Uterus (tissue), 3 donors: ENCODE measurements at regions not wholly inside any gene's neighbourhood (a gene's known extent, or its start where the extent isn't known, plus 50 kb on each side); places are given as distances from the start of the nearest gene placed in this dataset.

ENCODE experiments used
- DNase-seq, 2 donors: peaks; one replicate each; pipeline ENCODE4 v3.0.0-alpha.2; 2019 to 2020
- H3K27ac ChIP-seq, 2 donors: fragments of 200-600 bp; sonication (generic); 1 replicate in 1 of 2; 2 replicates in 1 of 2; pipeline ENCODE4 v1.5.1; 2016 to 2018
- H3K27me3 ChIP-seq, 2 donors: fragments of 200-600 bp; sonication (generic); one replicate each; pipeline ENCODE4 v1.5.1; 2018 to 2019; ENCODE audit warnings: control low read depth in 1 of 2
- H3K36me3 ChIP-seq, 2 donors: fragments of 200-600 bp; sonication (generic); one replicate each; pipeline ENCODE4 v1.5.1; 2019; ENCODE audit warnings: control low read depth in 1 of 2
- H3K4me1 ChIP-seq, 2 donors: fragments of 200-600 bp; sonication (generic); one replicate each; pipeline ENCODE4 v1.5.1; 2018 to 2019; ENCODE audit warnings: control low read depth in 1 of 2
- H3K4me3 ChIP-seq, 2 donors: fragments of 200-600 bp; sonication (generic); 1 replicate in 1 of 2; 2 replicates in 1 of 2; pipeline ENCODE4 v1.5.1; 2018 to 2019; ENCODE audit warnings: mild to moderate bottlenecking in 1 of 2
- H3K9me3 ChIP-seq, 2 donors: fragments of 200-600 bp; sonication (generic); one replicate each; pipeline ENCODE4 v1.5.1; 2019; ENCODE audit warnings: control low read depth in 1 of 2
- CTCF ChIP-seq, 4 experiments: fragments of 200-600 bp in 2 of 4; fragments of 450-650 bp in 2 of 4; sonication (generic) in 2 of 4; IDR thresholded peaks; one replicate each; pipeline ENCODE4 v1.5.1; 2016 to 2019; ENCODE audit warnings: antibody characterized with exemption in 4 of 4, mild to moderate bottlenecking in 2 of 4, moderate library complexity in 1 of 4
- POLR2A ChIP-seq, 2 donors: fragments of 450-650 bp; IDR thresholded peaks; one replicate each; pipeline ENCODE4 v1.6.1; 2016; ENCODE audit warnings: antibody characterized with exemption in 2 of 2, mild to moderate bottlenecking in 1 of 2, moderate library complexity in 1 of 2
- intact Hi-C: fragments of 100-400 bp; cut with DNase I; formaldehyde crosslinking; loops from one replicate; pipeline ENCODE4 v1.15.1; 2023; ENCODE audit warnings: low total_unique reads
- donor health status: DM: yes; HTN: yes; CAD: no.

GRCh38 chr18:78889250-78889649, 90.4 kb upstream of the SALL3 start:
- H3K27ac ChIP-seq: no peak overlapping the region
- DNase-seq: no peak
- no peaks in the 10 kb centered on the region for H3K4me1 ChIP-seq
- peaks cover 0 to 5% of the 10 kb centered on the region in 2 donors for H3K9me3 ChIP-seq
- intact Hi-C loops: no loop called here
- no peaks in the 10 kb centered on the region for H3K36me3 ChIP-seq
- TF ChIP-seq POLR2A (IDR thresholded peaks at IDR 0.05) (no peak), CTCF (IDR thresholded peaks at IDR 0.05) (no peak)
- no peak overlapping the region for H3K4me3 ChIP-seq
- H3K27me3 ChIP-seq: no peaks in the 10 kb centered on the region

GRCh38 chr18:78890388-78890787, 89.2 kb upstream of the SALL3 start:
- H3K9me3 ChIP-seq: peaks cover 0 to 5% of the 10 kb centered on the region in 2 donors
- TF ChIP-seq CTCF (IDR thresholded peaks at IDR 0.05) (no peak), POLR2A (IDR thresholded peaks at IDR 0.05) (no peak)
- H3K4me1 ChIP-seq: no peaks in the 10 kb centered on the region
- DNase-seq: no peak
- no peak overlapping the region for H3K27ac ChIP-seq
- H3K27me3 ChIP-seq: no peaks in the 10 kb centered on the region
- no peaks in the 10 kb centered on the region for H3K36me3 ChIP-seq
- H3K4me3 ChIP-seq: no peak overlapping the region
- intact Hi-C loops: no loop called here

- TF ChIP-seq POLR2A (IDR thresholded peaks at IDR 0.05): no peak
- TF ChIP-seq CTCF (IDR thresholded peaks at IDR 0.05): no peak
- Histone ChIP-seq H3K9me3 (peaks cover 0 to 5% of the 10 kb centered on the region in 2 donors), H3K27ac (no peak overlapping the region), H3K36me3 (no peaks in the 10 kb centered on the region), H3K4me3 (no peak overlapping the region), H3K4me1 (no peaks in the 10 kb centered on the region), H3K27me3 (no peaks in the 10 kb centered on the region)
- no peak for DNase-seq
- intact Hi-C loops: no loop called here
These were observed 88.3 kb upstream of the SALL3 start for GRCh38 chr18:78891185-78891762.

- peaks cover 0 to 5% of the 10 kb centered on the region in 2 donors for H3K9me3 ChIP-seq
- H3K27ac ChIP-seq: no peak overlapping the region
- H3K4me1 ChIP-seq: no peaks in the 10 kb centered on the region
- H3K4me3 ChIP-seq: no peak overlapping the region
- H3K36me3 ChIP-seq: no peaks in the 10 kb centered on the region
- TF ChIP-seq CTCF (IDR thresholded peaks at IDR 0.05) (no peak), POLR2A (IDR thresholded peaks at IDR 0.05) (no peak)
- no peak for DNase-seq
- no peaks in the 10 kb centered on the region for H3K27me3 ChIP-seq
- intact Hi-C loops: no loop called here
These were observed 87.4 kb upstream of the SALL3 start for GRCh38 chr18:78892177-78892576.

- H3K36me3 ChIP-seq: no peaks in the 10 kb centered on the region
- no peak for DNase-seq
- TF ChIP-seq POLR2A (IDR thresholded peaks at IDR 0.05) (no peak), CTCF (IDR thresholded peaks at IDR 0.05) (no peak)
- no peak overlapping the region for H3K27ac ChIP-seq
- H3K4me3 ChIP-seq: no peak overlapping the region
- no peaks in the 10 kb centered on the region for H3K27me3 ChIP-seq
- peaks cover 0 to 5% of the 10 kb centered on the region in 2 donors for H3K9me3 ChIP-seq
- intact Hi-C loops: no loop called here
- H3K4me1 ChIP-seq: no peaks in the 10 kb centered on the region
These were observed 86.9 kb upstream of the SALL3 start for GRCh38 chr18:78892721-78893120.
